Urinary bladder (tissue), 3 donors: ENCODE measurements at regions not wholly inside any gene's neighbourhood (a gene's known extent, or its start where the extent isn't known, plus 50 kb on each side); places are given as distances from the start of the nearest gene placed in this dataset.
A peak's percentile ranks its signal among the peaks of the same experiment; 100 is the strongest.
"Not testable (repeated sequence)": the region's sequence is repeated elsewhere in the genome, so short reads cannot be mapped to it uniquely, and the experiment has no call there.

Experiments
- DNase-seq: peaks from one replicate; pipeline ENCODE4 v3.0.0-alpha.2; 2015; ENCODE audit errors: extremely low spot score
- H3K27ac ChIP-seq: one replicate; pipeline ENCODE4 v1.5.1; 2013; ENCODE audit warnings: low read depth, mild to moderate bottlenecking, moderate library complexity
- H3K36me3 ChIP-seq: one replicate; pipeline ENCODE4 v1.6.1; 2013; ENCODE audit warnings: mild to moderate bottlenecking, moderate library complexity; ENCODE audit not compliant: insufficient read depth
- H3K4me1 ChIP-seq: one replicate; pipeline ENCODE4 v1.6.1; 2013; ENCODE audit warnings: mild to moderate bottlenecking, moderate library complexity; ENCODE audit not compliant: insufficient read depth
- H3K4me3 ChIP-seq: one replicate; pipeline ENCODE4 v1.5.1; 2013; ENCODE audit warnings: low read depth, low read length
- WGBS: extraction: QIAGEN DNeasy Blood & Tissue Kit; methylation state at CpG from one replicate; pipeline ENCODE4 v1.1.7; 2013; 5-methylcytosine and 5-hydroxymethylcytosine counted together
- donor health status: healthy with polysubstance abuse.
- donor health status: healthy.

GRCh38 chr10:120209124-120209762 lies 247.8 kb upstream of the PLPP4 start:
- no peaks in the 10 kb centered on the region for H3K4me1 ChIP-seq
- H3K4me3 ChIP-seq: no peak overlapping the region
- WGBS: 59% methylated on average over 7 of the region's 7 CpGs
- H3K27ac ChIP-seq: no peak overlapping the region
- DNase-seq: no peak
- H3K36me3 ChIP-seq: no peaks in the 10 kb centered on the region

GRCh38 chr10:120212275-120212674 lies 244.8 kb upstream of the PLPP4 start:
- WGBS: 87% methylated on average over 2 of the region's 2 CpGs

GRCh38 chr10:120213283-120213682 lies 243.7 kb upstream of the PLPP4 start:
- not testable (repeated sequence) for H3K4me1 ChIP-seq, H3K27ac ChIP-seq, H3K4me3 ChIP-seq, H3K36me3 ChIP-seq, DNase-seq
- 87% methylated on average over 2 of the region's 2 CpGs for WGBS

More at GRCh38 chr10:120212275-120212674, 244.8 kb upstream of the PLPP4 start:
- H3K36me3 ChIP-seq: no peaks in the 10 kb centered on the region
- no peak overlapping the region for H3K4me3 ChIP-seq
- H3K27ac ChIP-seq: no peak overlapping the region
- DNase-seq: no peak
- no peaks in the 10 kb centered on the region for H3K4me1 ChIP-seq

GRCh38 chr10:120217736-120218135 lies 239.3 kb upstream of the PLPP4 start:
- Histone ChIP-seq H3K36me3 (no peaks in the 10 kb centered on the region), H3K27ac (no peak overlapping the region), H3K4me3 (no peak overlapping the region), H3K4me1 (no peaks in the 10 kb centered on the region)
- 35% methylated on average over 3 of the region's 3 CpGs for WGBS
- no peak for DNase-seq

- no peak for DNase-seq
- Histone ChIP-seq H3K4me3 (no peak overlapping the region), H3K4me1 (no peaks in the 10 kb centered on the region), H3K27ac (no peak overlapping the region), H3K36me3 (no peaks in the 10 kb centered on the region)
- 47% methylated on average over 4 of the region's 4 CpGs for WGBS
These were observed 235.0 kb upstream of the PLPP4 start for GRCh38 chr10:120221873-120222485.

- no peaks in the 10 kb centered on the region for H3K4me1 ChIP-seq
- no peak overlapping the region for H3K4me3 ChIP-seq
- 83% methylated on average over 4 of the region's 4 CpGs for WGBS
- H3K27ac ChIP-seq: no peak overlapping the region
- no peak for DNase-seq
- H3K36me3 ChIP-seq: no peaks in the 10 kb centered on the region
These were observed 227.4 kb upstream of the PLPP4 start for GRCh38 chr10:120229641-120230040.

GRCh38 chr10:120239695-120240094 lies 217.3 kb upstream of the PLPP4 start:
- 62% methylated on average over 12 of the region's 12 CpGs for WGBS
- DNase-seq, H3K36me3 ChIP-seq, H3K4me3 ChIP-seq, H3K4me1 ChIP-seq, H3K27ac ChIP-seq: not testable (repeated sequence)

GRCh38 chr10:120251821-120252442 lies 205.1 kb upstream of the PLPP4 start:
- H3K4me3 ChIP-seq: no peak overlapping the region
- H3K27ac ChIP-seq: no peak overlapping the region
- H3K4me1 ChIP-seq: peaks cover 1% of the 10 kb centered on the region
- 81% methylated on average over 13 of the region's 13 CpGs for WGBS
- no peaks in the 10 kb centered on the region for H3K36me3 ChIP-seq
- DNase-seq: no peak

- Histone ChIP-seq H3K4me3 (no peak overlapping the region), H3K4me1 (peaks cover 1% of the 10 kb centered on the region), H3K36me3 (no peaks in the 10 kb centered on the region), H3K27ac (no peak overlapping the region)
- WGBS: 64% methylated on average over 3 of the region's 3 CpGs
- DNase-seq: peak; percentile 2
These were observed 203.9 kb upstream of the PLPP4 start for GRCh38 chr10:120253131-120253530.

- Histone ChIP-seq H3K4me3 (no peak overlapping the region), H3K27ac (no peak overlapping the region), H3K36me3 (no peaks in the 10 kb centered on the region), H3K4me1 (no peaks in the 10 kb centered on the region)
- 78% methylated on average over 4 of the region's 4 CpGs for WGBS
- no peak for DNase-seq
These were observed 196.6 kb upstream of the PLPP4 start for GRCh38 chr10:120260456-120260855.

- Histone ChIP-seq H3K4me3 (no peak overlapping the region), H3K36me3 (no peaks in the 10 kb centered on the region), H3K27ac (no peak overlapping the region), H3K4me1 (no peaks in the 10 kb centered on the region)
- WGBS: 82% methylated on average over 1 of the region's 1 CpG
- no peak for DNase-seq
These were observed 194.0 kb upstream of the PLPP4 start for GRCh38 chr10:120262857-120263547.

GRCh38 chr10:120266022-120266421 lies 191.0 kb upstream of the PLPP4 start:
- no peak for DNase-seq
- no peak overlapping the region for H3K27ac ChIP-seq
- no peaks in the 10 kb centered on the region for H3K4me1 ChIP-seq
- WGBS: 75% methylated on average over 3 of the region's 3 CpGs
- H3K4me3 ChIP-seq: no peak overlapping the region
- no peaks in the 10 kb centered on the region for H3K36me3 ChIP-seq

GRCh38 chr10:120270906-120271305 lies 186.1 kb upstream of the PLPP4 start:
- no peak overlapping the region for H3K4me3 ChIP-seq
- WGBS: 47% methylated on average over 1 of the region's 1 CpG
- H3K27ac ChIP-seq: no peak overlapping the region
- no peaks in the 10 kb centered on the region for H3K36me3 ChIP-seq
- H3K4me1 ChIP-seq: no peaks in the 10 kb centered on the region
- DNase-seq: no peak

- DNase-seq: no peak
- no peaks in the 10 kb centered on the region for H3K36me3 ChIP-seq
- H3K4me1 ChIP-seq: no peaks in the 10 kb centered on the region
- no peak overlapping the region for H3K4me3 ChIP-seq
- no peak overlapping the region for H3K27ac ChIP-seq
These were observed 185.3 kb upstream of the PLPP4 start for GRCh38 chr10:120271696-120272095.
